ENCODE measurements at regions not wholly inside any gene's neighbourhood (a gene's known extent, or its start where the extent isn't known, plus 50 kb on each side); places are given as distances from the start of the nearest gene placed in this dataset.
A peak's percentile ranks its signal among the peaks of the same experiment; 100 is the strongest.
"Not testable (repeated sequence)": the region's sequence is repeated elsewhere in the genome, so short reads cannot be mapped to it uniquely, and the experiment has no call there.

GRCh38 chr15:100721758-100722550 lies 119.6 kb downstream of the ASB7 start:
- peak; percentile 40 for DNase-seq

- no peak for DNase-seq
Observed at GRCh38 chr15:100722551-100723314, 120.3 kb downstream of the ASB7 start.

GRCh38 chr15:100723315-100723801 lies 121.0 kb downstream of the ASB7 start:
- DNase-seq = no peak

GRCh38 chr15:100725121-100726069 lies 123.0 kb downstream of the ASB7 start:
- no peak for DNase-seq

GRCh38 chr15:100726070-100726420 lies 123.7 kb downstream of the ASB7 start:
- DNase-seq = no peak

- no peak for DNase-seq
Observed at GRCh38 chr15:100726421-100727190, 124.2 kb downstream of the ASB7 start.

GRCh38 chr15:100727291-100727851 lies 125.0 kb downstream of the ASB7 start:
- DNase-seq = no peak

GRCh38 chr15:100728371-100729201 lies 126.2 kb downstream of the ASB7 start:
- no peak for DNase-seq

- no peak for DNase-seq
Observed at GRCh38 chr15:100729461-100729860, 127.1 kb downstream of the ASB7 start.

- DNase-seq = no peak
Observed at GRCh38 chr15:100730129-100730528, 127.7 kb downstream of the ASB7 start.

- DNase-seq = no peak
Observed at GRCh38 chr15:100730655-100731266, 128.4 kb downstream of the ASB7 start.

- no peak for DNase-seq
Observed at GRCh38 chr15:100731267-100732152, 129.1 kb downstream of the ASB7 start.

- DNase-seq = no peak
Observed at GRCh38 chr15:100732211-100733055, 130.0 kb downstream of the ASB7 start.

GRCh38 chr15:100733101-100733842 lies 130.9 kb downstream of the ASB7 start:
- no peak for DNase-seq

GRCh38 chr15:100733843-100734185 lies 131.4 kb downstream of the ASB7 start:
- DNase-seq = not testable (repeated sequence)

- no peak for DNase-seq
Observed at GRCh38 chr15:100734586-100734985, 132.2 kb downstream of the ASB7 start.

Measured in activated CD8-positive, alpha-beta memory T cell treated with anti-CD3 and anti-CD28 coated beads, Interleukin-2, amount 50 U/mL, for 48 hours (primary cell).